PFSK-1 (cell line): ENCODE measurements at regions not wholly inside any gene's neighbourhood (a gene's known extent, or its start where the extent isn't known, plus 50 kb on each side); places are given as distances from the start of the nearest gene placed in this dataset.

Experiments
- POLR2AphosphoS5 ChIP-seq: IDR thresholded peaks from 2 replicates; pipeline ENCODE4 v1.6.1; 2012; ENCODE audit warnings: low read depth, mild to moderate bottlenecking, control low read depth, low read length, moderate library complexity
- REST ChIP-seq, 2 experiments: IDR thresholded peaks; 2 replicates each; pipeline versions ENCODE4 v1.6.1 to v1.8.0; 2011 to 2012; ENCODE audit warnings: low read depth in 2 of 2, low read length in 2 of 2, control low read depth in 1 of 2, inconsistent platforms in 1 of 2, mild to moderate bottlenecking in 1 of 2, moderate library complexity in 1 of 2; ENCODE audit not compliant: insufficient read depth in 1 of 2
- TAF1 ChIP-seq: IDR thresholded peaks from 2 replicates; pipeline ENCODE4 v1.6.1; 2012; ENCODE audit warnings: low read length, control low read depth, borderline replicate concordance; ENCODE audit not compliant: insufficient read depth

- TF ChIP-seq REST (IDR thresholded peaks at IDR 0.05; ENCODE audit: insufficient read depth in 1 of 2, low read depth in 2 of 2, low read length in 2 of 2) = no peak
- TF ChIP-seq POLR2AphosphoS5 = no peak
- TF ChIP-seq TAF1 = no peak
Observed at GRCh38 chr5:111829701-111830100, 72.7 kb upstream of the NREP start.
